PC-9 (cell line): ENCODE measurements at regions not wholly inside any gene's neighbourhood (a gene's known extent, or its start where the extent isn't known, plus 50 kb on each side); places are given as distances from the start of the nearest gene placed in this dataset.

Source experiments
- EZH2 ChIP-seq: fragments of 200-600 bp; sonication (generic); IDR thresholded peaks from 2 replicates; pipeline ENCODE4 v1.8.0; 2017; ENCODE audit warnings: antibody characterized with exemption, low read depth
- TF ChIP-seq, protein P1 (sequence below): fragments of 200-600 bp; sonication (generic); conservative IDR thresholded peaks from 2 replicates; pipeline ENCODE4 v1.6.1; 2017; ENCODE audit warnings: mixed run types, antibody characterized with exemption, mild to moderate bottlenecking, moderate library complexity

DNA sequence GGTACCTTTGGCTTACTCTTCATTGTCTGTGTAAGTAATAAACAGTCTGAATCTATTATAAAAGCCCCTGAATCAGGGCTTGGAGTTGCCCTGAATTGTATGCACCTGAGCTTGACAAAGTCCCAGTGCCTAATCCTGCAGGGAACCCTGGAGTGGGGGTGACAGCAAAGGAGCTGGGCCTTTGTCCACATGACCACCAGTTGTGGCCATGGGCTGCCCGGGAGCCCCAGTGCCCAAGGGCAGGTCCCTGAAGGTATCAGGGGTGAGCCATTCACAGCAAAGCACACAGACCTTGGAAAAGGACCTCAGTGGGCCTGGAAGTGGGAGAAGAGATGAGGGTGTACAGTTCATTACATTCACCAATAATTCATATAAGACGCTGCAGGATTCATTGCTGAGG, 94.2 kb downstream of the BANF2 start:
- TF ChIP-seq, protein P1, sequence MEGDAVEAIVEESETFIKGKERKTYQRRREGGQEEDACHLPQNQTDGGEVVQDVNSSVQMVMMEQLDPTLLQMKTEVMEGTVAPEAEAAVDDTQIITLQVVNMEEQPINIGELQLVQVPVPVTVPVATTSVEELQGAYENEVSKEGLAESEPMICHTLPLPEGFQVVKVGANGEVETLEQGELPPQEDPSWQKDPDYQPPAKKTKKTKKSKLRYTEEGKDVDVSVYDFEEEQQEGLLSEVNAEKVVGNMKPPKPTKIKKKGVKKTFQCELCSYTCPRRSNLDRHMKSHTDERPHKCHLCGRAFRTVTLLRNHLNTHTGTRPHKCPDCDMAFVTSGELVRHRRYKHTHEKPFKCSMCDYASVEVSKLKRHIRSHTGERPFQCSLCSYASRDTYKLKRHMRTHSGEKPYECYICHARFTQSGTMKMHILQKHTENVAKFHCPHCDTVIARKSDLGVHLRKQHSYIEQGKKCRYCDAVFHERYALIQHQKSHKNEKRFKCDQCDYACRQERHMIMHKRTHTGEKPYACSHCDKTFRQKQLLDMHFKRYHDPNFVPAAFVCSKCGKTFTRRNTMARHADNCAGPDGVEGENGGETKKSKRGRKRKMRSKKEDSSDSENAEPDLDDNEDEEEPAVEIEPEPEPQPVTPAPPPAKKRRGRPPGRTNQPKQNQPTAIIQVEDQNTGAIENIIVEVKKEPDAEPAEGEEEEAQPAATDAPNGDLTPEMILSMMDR = no peak
- no peak for TF ChIP-seq EZH2
